ENCODE measurements at regions not wholly inside any gene's neighbourhood (a gene's known extent, or its start where the extent isn't known, plus 50 kb on each side); places are given as distances from the start of the nearest gene placed in this dataset.

- no peak for TF ChIP-seq NFRKB (IDR thresholded peaks at IDR 0.05)
- TF ChIP-seq ZNF343 (CRISPR knock-in tag; IDR thresholded peaks at IDR 0.05) = no peak
- TF ChIP-seq NONO (IDR thresholded peaks at IDR 0.05) = no peak
- TF ChIP-seq NONO (CRISPR knock-in tag; conservative IDR thresholded peaks at IDR 0.05) = no peak
- no peak for TF ChIP-seq KDM6A (CRISPR knock-in tag; IDR thresholded peaks at IDR 0.05; ENCODE audit: low read depth)
- TF ChIP-seq ZNF891 (CRISPR knock-in tag; IDR thresholded peaks at IDR 0.05) = no peak
- no peak for TF ChIP-seq CEBPG (CRISPR knock-in tag; IDR thresholded peaks at IDR 0.05)
- TF ChIP-seq ERF (CRISPR knock-in tag; IDR thresholded peaks at IDR 0.05) = no peak
These were observed 143.4 kb downstream of the FGF18 start (continued) for GRCh38 chr5:171562822-171563221.

- Histone ChIP-seq H3K9ac (ENCODE audit: insufficient read depth, low read depth, low read length) (no peak overlapping the region), H3K4me2 (ENCODE audit: low read depth, low read length) (no peak overlapping the region), H3K4me1 (ENCODE audit: insufficient read depth, low read length) (no peaks in the 10 kb centered on the region), H3K9me3 (ENCODE audit: low read length) (no peaks in the 10 kb centered on the region), H2AFZ (ENCODE audit: low read length) (no peak overlapping the region), H3K36me3 (replicated peaks in 1 of 2; ENCODE audit: control insufficient read depth in 1 of 2, insufficient read depth in 2 of 2, low read length in 2 of 2) (no peaks in the 10 kb centered on the region), H3K27me3 (ENCODE audit: control insufficient read depth in 1 of 2, insufficient read depth in 2 of 2, low read length in 2 of 2) (no peaks in the 10 kb centered on the region; a peak in 1 of 5 replicates), H3K27ac (ENCODE audit: extremely low read length, insufficient read depth, low read length) (no peak overlapping the region), H3K4me3 (replicated peaks in 1 of 3; ENCODE audit: insufficient read depth in 1 of 3, low read depth in 2 of 3, low read length in 3 of 3) (no peak overlapping the region), H3K79me2 (ENCODE audit: insufficient read depth, low read length) (no peaks in the 10 kb centered on the region), H4K20me1 (ENCODE audit: insufficient read depth, low read length) (no peaks in the 10 kb centered on the region)
- no peak for FAIRE-seq
- TF ChIP-seq MBD4 (IDR thresholded peaks at IDR 0.05; ENCODE audit: borderline replicate concordance, low read length) = no peak
- TF ChIP-seq TGIF2 (CRISPR knock-in tag; IDR thresholded peaks at IDR 0.05) = no peak
- no peak for TF ChIP-seq MTF2 (CRISPR knock-in tag; IDR thresholded peaks at IDR 0.05; ENCODE audit: borderline replicate concordance)
- TF ChIP-seq MYC (CRISPR knock-in tag; IDR thresholded peaks at IDR 0.05; ENCODE audit: borderline replicate concordance) = no peak
- ATAC-seq = no peak
- POLR2A ChIA-PET = no interaction called here
- BruUV-seq (replicated peaks) = no TSS peak
- CTCF ChIA-PET (ENCODE audit: low intra/inter-chr PET ratio, low total read pairs) = no interaction called here
- intact Hi-C loops (cut with micrococcal nuclease; ENCODE audit: unreplicated experiment) = no loop called here
- in situ Hi-C loops (cut with HindIII; ENCODE audit: extremely low pct_ligation_motif_present, low pct_unique_long_range_greater_than_20kb) = no loop called here
- 0% methylated on average over 1 of the region's 1 CpG for WGBS (ENCODE audit: low lambda C conversion rate)
- DNase-seq (ENCODE audit: low spot score) = no peak
These were observed 148.9 kb downstream of the FGF18 start for GRCh38 chr5:171568389-171568788.

Data from HepG2 (cell line).